ENCODE measurements at regions not wholly inside any gene's neighbourhood (a gene's known extent, or its start where the extent isn't known, plus 50 kb on each side); places are given as distances from the start of the nearest gene placed in this dataset.

DNA sequence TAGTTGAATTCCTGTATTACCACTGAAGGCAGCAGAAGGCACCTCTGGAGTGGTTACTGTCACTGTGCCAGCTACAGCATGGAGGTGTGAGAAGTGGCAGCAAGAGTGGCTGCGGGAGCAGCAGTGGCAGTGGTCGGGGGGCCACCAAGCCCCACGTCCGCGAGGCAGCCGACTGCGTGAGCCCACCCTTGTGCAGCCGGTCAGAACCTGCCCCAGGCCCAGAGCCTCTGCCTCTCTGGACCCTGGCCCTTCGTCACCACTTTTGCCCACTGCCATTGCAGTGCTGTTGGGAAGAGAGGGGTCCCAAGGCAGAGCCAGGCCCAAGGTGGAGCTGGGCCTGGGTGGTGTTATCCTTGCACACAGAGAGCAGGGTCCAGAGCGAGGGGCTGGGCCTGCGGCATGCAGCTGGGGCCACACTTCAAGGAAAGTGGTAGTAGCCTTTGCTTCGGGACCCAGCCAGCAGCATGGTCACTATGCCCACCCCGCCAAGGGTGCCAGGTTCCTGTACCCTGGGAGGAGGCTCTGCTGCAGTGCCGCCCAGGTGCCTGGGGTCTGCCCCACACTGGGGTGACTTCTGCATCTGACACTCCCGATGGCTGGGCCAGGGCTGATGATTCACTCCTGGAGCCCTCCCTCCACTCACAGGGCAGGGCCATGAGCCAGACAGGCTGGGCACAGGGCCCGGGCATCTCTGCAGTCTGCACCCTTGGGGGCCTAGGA lies 450.1 kb upstream of the LRATD1 start:
- no peak for TF ChIP-seq EZH2 (IDR thresholded peaks at IDR 0.05; ENCODE audit: borderline replicate concordance, insufficient read depth, low read depth, low read length, poor library complexity, severe bottlenecking)
- TF ChIP-seq, protein P1, sequence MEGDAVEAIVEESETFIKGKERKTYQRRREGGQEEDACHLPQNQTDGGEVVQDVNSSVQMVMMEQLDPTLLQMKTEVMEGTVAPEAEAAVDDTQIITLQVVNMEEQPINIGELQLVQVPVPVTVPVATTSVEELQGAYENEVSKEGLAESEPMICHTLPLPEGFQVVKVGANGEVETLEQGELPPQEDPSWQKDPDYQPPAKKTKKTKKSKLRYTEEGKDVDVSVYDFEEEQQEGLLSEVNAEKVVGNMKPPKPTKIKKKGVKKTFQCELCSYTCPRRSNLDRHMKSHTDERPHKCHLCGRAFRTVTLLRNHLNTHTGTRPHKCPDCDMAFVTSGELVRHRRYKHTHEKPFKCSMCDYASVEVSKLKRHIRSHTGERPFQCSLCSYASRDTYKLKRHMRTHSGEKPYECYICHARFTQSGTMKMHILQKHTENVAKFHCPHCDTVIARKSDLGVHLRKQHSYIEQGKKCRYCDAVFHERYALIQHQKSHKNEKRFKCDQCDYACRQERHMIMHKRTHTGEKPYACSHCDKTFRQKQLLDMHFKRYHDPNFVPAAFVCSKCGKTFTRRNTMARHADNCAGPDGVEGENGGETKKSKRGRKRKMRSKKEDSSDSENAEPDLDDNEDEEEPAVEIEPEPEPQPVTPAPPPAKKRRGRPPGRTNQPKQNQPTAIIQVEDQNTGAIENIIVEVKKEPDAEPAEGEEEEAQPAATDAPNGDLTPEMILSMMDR (IDR thresholded peaks at IDR 0.05): no peak
- H3K27me3 ChIP-seq (replicated peaks in 1 of 4; ENCODE audit: control extremely low read depth in 1 of 4, control insufficient read depth in 3 of 4, insufficient read depth in 4 of 4, low read length in 3 of 4): no peaks in the 10 kb centered on the region
- no peaks in the 10 kb centered on the region for H3K4me1 Mint-ChIP-seq
- no peaks in the 10 kb centered on the region for H4K20me1 ChIP-seq (ENCODE audit: control insufficient read depth, insufficient read depth, low read length, poor library complexity, severe bottlenecking)
- no peaks in the 10 kb centered on the region for H3K27me3 Mint-ChIP-seq
- intact Hi-C loops (cut with micrococcal nuclease): no loop called here
- H2AFZ ChIP-seq (ENCODE audit: insufficient read depth, low read depth, low read length, poor library complexity, severe bottlenecking): no peak overlapping the region
- no peak overlapping the region for H3K27ac ChIP-seq (ENCODE audit: low read length in 2 of 2)
- H3K4me3 ChIP-seq (ENCODE audit: control extremely low read depth in 1 of 5, extremely low read depth in 1 of 5, insufficient read depth in 1 of 5, low read depth in 2 of 5, low read length in 4 of 5): no peak overlapping the region
- H3K27ac Mint-ChIP-seq: no peak overlapping the region
- no peak overlapping the region for H3K4me3 Mint-ChIP-seq
- no peaks in the 10 kb centered on the region for H3K4me1 ChIP-seq (ENCODE audit: control insufficient read depth in 2 of 2, insufficient read depth in 2 of 2, low read length in 2 of 2)
- peaks cover 0 to 18% (median 0%) of the 10 kb centered on the region in 3 donors for H3K9me3 ChIP-seq (ENCODE audit: control extremely low read depth in 1 of 3, control insufficient read depth in 2 of 3, insufficient read depth in 1 of 3, low read length in 2 of 3)
- CTCF ChIA-PET: no interaction called here
- H3K9ac ChIP-seq (ENCODE audit: low read length): no peak overlapping the region
- H3K9me3 Mint-ChIP-seq (ENCODE audit: insufficient read depth): peaks cover 3% of the 10 kb centered on the region
- DNase-seq: no peak
- no peaks in the 10 kb centered on the region for H3K79me2 ChIP-seq (ENCODE audit: control insufficient read depth, insufficient read depth, low read length)
- no peak for ATAC-seq (ENCODE audit: low read depth)
- POLR2A ChIA-PET: no interaction called here
- H3K36me3 ChIP-seq (replicated peaks in 1 of 2; ENCODE audit: control extremely low read depth in 1 of 2, control insufficient read depth in 1 of 2, extremely low read depth in 1 of 2, insufficient read depth in 2 of 2, low read length in 1 of 2): no peaks in the 10 kb centered on the region
- no peak overlapping the region for H3K4me2 ChIP-seq (replicated peaks; ENCODE audit: low read depth, low read length, poor library complexity, severe bottlenecking)
- 89% methylated on average over 16 of the region's 16 CpGs for WGBS (ENCODE audit: insufficient coverage)

DNA sequence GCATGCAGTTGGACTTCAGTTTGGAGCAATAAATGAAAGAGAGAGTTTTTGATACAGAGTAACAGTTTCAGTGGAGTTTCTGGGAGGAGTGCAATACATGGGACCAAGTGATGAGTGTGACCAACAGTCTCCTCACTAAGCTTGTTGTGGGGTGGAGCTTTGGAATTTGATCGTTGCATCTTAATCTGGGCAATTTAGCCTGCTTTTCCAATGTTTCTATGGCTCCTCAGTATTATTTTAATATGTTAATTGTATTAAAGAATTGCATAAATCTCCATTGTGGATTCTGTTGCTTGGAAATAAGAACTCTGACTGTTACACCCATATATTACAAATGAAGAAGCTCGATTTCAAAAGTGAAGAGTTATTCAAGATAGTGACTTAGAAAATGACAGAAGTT lies 446.6 kb upstream of the LRATD1 start:
- peaks cover 0 to 18% (median 0%) of the 10 kb centered on the region in 3 donors for H3K9me3 ChIP-seq (ENCODE audit: control extremely low read depth in 1 of 3, control insufficient read depth in 2 of 3, insufficient read depth in 1 of 3, low read length in 2 of 3)
- Mint-ChIP-seq H3K27ac (no peak overlapping the region), H3K27me3 (no peaks in the 10 kb centered on the region), H3K9me3 (ENCODE audit: insufficient read depth) (peaks cover 3% of the 10 kb centered on the region), H3K4me1 (no peaks in the 10 kb centered on the region), H3K4me3 (no peak overlapping the region)
- no CpG with 5 or more reads among the region's 2 CpGs for WGBS (ENCODE audit: insufficient coverage)
- ChIA-PET CTCF (no interaction called here), POLR2A (no interaction called here)
- DNase-seq (no peak), ATAC-seq (ENCODE audit: low read depth) (no peak)
- no peaks in the 10 kb centered on the region for H3K36me3 ChIP-seq (replicated peaks in 1 of 2; ENCODE audit: control extremely low read depth in 1 of 2, control insufficient read depth in 1 of 2, extremely low read depth in 1 of 2, insufficient read depth in 2 of 2, low read length in 1 of 2)
- H3K79me2 ChIP-seq (ENCODE audit: control insufficient read depth, insufficient read depth, low read length): no peaks in the 10 kb centered on the region
- no peaks in the 10 kb centered on the region for H3K27me3 ChIP-seq (replicated peaks in 1 of 4; ENCODE audit: control extremely low read depth in 1 of 4, control insufficient read depth in 3 of 4, insufficient read depth in 4 of 4, low read length in 3 of 4)
- H3K9ac ChIP-seq (ENCODE audit: low read length): no peak overlapping the region
- TF ChIP-seq, protein P1 (IDR thresholded peaks at IDR 0.05): no peak
- no peak for TF ChIP-seq EZH2 (IDR thresholded peaks at IDR 0.05; ENCODE audit: borderline replicate concordance, insufficient read depth, low read depth, low read length, poor library complexity, severe bottlenecking)
- no peak overlapping the region for H3K4me3 ChIP-seq (ENCODE audit: control extremely low read depth in 1 of 5, extremely low read depth in 1 of 5, insufficient read depth in 1 of 5, low read depth in 2 of 5, low read length in 4 of 5)
- H4K20me1 ChIP-seq (ENCODE audit: control insufficient read depth, insufficient read depth, low read length, poor library complexity, severe bottlenecking): no peaks in the 10 kb centered on the region
- H3K27ac ChIP-seq (ENCODE audit: low read length in 2 of 2): no peak overlapping the region
- no peak overlapping the region for H3K4me2 ChIP-seq (replicated peaks; ENCODE audit: low read depth, low read length, poor library complexity, severe bottlenecking)
- intact Hi-C loops (cut with micrococcal nuclease): no loop called here
- no peaks in the 10 kb centered on the region for H3K4me1 ChIP-seq (ENCODE audit: control insufficient read depth in 2 of 2, insufficient read depth in 2 of 2, low read length in 2 of 2)
- H2AFZ ChIP-seq (ENCODE audit: insufficient read depth, low read depth, low read length, poor library complexity, severe bottlenecking): no peak overlapping the region

All from B cell (primary cell).